ENCODE measurements at regions not wholly inside any gene's neighbourhood (a gene's known extent, or its start where the extent isn't known, plus 50 kb on each side); places are given as distances from the start of the nearest gene placed in this dataset.
"Not testable (repeated sequence)": the region's sequence is repeated elsewhere in the genome, so short reads cannot be mapped to it uniquely, and the experiment has no call there.

DNA sequence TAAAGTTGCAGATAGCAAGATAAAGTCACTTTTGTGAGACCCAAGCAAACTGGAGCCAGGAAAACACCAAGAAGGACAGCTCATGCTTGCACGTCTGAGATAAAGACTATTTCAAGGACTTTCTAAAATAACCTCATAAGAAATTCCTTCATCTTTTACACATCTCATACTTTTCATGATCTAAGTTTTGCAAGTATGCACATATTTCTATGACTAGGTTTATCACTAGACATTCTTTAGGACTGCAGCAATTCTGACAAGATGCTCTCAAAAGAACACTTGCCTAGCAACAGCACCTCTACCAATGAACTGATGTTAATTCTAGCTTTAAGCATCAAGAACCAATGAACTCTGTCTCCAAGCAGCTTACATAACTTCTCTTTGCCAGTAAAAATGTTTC, 457.6 kb downstream of the SEMA3D start:
- DNase-seq = peak; percentile 22

DNA sequence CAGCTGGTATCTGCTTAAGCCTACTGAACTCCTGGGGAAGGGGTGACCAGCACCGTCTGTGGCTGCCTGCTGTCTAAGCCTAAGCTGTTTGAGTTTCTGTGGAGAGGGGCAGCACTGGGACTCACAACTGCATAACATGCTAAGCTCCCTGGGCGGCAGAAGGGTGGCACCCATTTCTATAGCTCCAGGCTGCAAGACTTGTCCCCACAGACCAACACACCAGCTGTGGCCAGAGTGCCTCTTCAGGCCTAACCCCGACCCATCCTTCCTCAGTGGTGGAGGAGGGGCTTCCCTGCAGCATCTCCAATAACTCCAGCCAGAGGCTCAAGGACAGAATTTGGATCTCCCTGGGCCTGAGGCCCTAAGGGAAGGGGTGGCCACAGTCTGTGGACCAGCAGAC, 464.1 kb downstream of the SEMA3D start:
- DNase-seq = no peak

DNA sequence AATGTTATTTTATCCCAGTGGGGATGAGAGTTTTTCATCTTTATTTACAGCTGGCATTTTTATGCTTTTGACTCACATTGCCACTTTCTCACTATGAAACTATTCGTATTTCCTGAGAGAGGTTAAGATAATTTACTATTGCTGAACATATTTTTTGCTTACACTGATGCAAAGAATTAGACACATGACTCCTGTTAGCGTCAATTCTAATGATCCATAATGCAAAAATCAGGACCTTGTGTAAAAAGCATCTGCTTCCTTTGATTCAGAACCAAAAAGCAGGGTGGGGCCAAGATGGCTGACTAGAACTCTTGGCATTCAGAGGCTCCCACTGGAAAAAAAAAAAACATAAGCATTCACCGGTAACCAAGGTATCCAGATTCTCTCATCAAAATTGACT, 464.8 kb downstream of the SEMA3D start:
- DNase-seq = peak; percentile 78

DNA sequence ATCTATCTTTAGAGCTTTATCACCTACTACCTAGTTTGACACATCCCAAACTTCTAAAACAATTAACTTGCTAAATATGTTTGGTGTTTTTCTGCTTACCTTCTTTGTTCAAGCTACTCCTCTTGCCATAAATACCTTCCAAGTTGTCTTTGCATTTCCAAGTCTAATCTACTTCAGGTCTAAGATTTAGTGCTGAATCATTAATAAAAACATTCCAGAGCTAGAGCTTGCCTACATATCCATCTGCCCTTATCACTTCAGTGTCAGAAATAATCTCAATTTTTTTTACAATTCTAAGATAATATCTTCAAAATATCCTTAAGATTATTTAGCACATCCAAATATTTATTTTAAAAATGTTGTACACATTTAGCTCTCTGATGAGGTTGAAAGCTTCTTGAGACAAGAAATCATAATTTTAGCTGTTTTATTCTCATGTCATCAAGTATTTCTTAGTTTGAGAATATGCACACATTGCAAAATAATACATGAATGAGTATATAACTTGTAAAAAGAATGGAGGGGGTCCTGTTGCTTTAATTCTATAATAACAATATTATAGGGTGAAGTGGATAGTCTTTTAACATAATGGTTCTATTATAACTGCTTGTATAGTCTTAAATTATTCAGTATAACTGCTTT, 466.3 kb downstream of the SEMA3D start:
- DNase-seq = no peak

DNA sequence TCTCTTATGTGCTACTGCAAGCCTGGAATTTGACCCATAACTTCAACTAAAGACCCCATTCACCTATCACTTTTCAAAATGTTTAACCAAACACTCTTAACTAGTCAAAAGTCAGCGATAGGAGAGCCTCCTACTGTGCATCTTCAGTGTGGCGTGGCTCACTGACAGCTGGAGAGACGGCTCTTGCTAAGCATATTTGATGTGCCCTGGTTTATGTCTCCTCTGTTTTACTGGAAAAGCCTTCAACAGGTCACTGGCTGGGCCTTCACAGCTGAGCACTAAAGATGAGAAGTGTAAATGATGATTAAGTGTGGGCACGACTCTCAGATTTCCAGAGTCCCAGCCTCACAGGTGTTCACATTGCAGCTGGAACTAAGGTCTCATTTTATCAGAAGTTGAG, 472.1 kb downstream of the SEMA3D start:
- no peak for DNase-seq

DNA sequence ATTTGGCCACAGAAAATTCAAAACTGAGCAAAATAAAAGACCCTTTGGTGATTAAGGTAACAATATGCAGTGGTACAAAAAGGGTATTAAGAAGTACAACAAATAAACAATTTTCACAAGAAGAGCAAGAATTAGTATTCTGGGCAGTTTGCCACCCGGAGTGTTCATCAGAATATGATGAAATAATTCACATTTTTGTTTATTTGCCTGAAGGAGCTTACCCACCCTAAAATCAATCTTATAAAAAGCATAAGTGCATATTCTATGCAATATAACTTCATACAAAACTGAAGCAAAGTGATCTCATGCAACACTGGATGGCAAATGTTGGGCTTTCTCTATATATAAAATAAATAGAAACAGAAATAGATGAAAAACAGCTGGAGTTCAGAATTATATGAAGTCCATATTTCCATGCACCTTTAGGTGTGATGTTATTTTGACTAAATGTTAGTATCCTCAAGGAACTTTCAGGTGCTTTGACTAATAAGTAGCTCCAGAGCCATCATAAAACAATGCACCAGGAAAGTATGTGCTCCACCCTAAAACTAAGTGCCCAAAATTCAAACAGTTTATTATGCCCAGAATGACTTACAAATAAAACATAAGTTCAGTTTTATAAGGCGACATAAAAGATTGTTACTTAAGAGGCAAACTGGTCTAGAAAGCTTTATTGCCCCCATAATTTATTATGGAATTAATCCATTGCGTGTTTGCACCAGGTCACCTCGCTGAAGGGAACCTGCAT, 474.3 kb downstream of the SEMA3D start:
- DNase-seq = peak; percentile 44

DNA sequence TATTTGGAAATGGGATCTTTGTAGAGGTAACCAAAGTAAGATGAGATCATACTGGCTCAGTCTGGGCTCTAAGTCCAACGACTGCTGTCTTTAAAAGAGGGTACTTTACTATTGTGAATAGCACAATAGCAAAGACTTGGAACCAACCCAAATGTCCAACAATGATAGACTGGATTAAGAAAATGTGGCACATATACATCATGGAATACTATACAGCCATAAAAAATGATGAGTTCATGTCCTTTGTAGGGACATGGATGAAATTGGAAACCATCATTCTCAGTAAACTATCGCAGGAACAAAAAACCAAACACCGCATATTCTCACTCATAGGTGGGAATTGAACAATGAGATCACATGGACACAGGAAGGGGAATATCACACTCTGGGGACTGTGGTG, 476.3 kb downstream of the SEMA3D start:
- not testable (repeated sequence) for DNase-seq

DNA sequence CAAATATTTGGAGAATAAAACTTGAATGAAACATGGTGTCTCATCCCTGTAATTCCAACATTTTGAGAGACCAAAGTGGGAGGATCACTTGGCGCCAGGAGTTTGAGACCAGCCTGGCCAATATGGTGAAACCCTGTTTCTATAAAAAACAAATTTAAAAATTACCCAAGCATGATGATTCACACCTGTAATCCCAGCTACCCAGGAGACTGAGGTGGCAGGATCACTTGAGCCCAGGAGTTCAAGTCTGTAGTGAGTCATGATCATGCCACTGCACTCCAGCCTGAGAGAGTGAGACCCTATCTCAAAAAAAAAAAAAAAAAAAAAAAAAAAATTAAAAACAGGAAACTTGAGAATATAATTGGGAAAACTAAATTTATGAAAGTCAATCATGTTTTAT, 481.1 kb downstream of the SEMA3D start:
- DNase-seq = no peak

DNA sequence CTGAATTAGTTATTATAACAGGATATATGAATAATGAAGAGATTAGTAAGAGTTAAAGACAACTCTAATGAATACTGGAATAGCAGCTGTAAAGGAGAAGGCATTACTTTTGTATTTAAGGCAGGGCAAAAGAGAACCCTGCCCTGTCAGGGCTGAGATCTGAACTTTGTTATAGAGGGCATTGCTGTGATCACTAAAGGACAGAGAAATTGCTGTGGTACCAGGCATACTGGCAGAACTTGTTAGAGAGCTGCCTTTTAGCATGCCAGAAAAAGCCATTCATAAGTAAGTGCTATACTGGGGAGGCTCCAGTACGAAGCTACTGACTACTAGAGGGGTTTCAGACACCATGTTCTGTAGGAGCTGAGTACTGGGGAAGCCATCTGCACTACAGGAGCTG, 481.8 kb downstream of the SEMA3D start:
- DNase-seq = no peak

DNA sequence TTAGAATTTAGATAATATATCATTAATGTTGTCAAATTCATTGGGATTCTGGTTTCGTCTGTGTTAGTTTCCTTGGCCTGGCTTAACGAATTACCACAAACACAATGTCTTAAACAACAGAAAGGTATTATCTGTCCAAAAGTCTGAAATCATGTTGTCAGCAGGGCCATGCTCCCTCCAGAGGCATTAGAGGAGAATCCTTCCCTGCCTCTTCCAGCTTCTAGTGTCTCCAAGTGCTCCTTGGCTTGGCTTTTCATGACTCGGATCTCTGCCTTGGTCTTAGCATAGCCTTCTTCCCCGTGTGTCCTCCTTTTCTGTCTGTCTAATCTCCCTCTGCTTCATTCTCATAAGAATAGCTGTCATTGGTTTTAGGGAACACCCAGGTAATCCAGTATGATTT, 482.5 kb downstream of the SEMA3D start:
- no peak for DNase-seq

DNA sequence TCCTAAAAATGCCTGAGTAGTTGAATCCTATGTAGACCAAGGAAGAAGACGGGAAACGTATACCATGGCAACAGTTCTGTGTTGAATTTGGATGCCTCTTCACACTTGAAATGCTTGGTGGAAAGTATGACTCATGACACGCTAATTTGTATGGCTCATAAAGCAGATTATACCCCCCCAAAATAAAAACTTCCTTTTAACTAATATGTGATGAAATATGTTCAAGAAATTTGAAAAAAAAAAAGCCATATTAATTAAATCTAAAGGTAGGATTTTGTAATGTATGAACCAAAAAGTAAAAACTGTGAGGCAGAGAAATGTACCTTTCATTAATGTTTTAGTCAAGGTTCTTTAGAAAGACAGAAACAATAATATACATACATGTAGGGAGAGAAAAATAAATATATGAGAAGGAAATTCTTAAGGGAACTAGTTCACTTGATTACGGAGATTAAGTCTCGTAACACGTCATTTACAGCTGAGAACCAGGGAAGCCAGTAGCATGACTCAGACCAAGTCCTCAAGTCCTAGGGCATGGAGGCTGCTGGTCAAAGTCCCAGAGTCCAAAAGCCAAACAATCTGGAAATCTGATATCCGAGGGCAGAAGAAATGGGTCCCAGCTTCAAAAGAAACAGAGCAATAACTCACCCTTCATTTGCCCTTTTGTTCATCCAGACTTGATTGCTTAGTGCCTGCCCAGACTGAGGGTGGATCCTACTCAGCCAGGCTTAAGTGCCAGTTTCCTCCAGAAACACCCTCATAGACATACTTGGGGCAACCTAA, 485.1 kb downstream of the SEMA3D start:
- peak; percentile 92 for DNase-seq

DNA sequence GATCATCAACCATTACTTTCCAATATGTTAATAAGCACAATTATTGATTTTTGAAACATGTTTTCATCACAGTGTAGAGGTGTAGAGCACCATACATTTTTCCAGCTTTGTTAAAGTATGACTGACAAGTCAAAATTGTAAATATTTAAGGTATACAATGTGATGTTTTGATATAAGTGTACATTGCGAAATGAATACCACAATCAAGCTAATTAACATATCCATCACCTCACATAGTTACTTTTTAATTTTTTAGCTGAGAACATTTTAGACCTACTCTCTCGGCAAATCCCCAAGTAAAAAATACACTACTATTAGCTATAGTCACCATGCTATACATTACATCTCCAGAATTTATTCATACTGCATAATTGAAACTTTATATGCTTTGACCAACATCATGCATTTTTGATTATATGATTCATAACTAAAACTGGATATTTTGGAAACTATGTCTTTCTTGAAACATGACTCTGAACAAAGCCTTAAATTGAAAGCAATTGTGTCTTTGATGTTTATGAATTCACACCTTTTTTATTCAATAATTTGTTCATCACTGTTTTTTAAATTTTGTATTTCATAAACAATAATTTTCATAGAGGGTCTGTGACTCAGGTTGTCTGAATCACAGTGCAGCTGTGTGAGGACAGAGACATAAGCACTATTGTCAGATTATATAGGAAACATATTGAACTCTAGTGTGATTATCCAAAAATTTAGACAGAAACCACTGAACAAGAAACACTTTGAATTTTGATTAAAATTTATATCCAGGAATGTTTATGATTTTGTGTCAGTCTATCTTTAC, 486.1 kb downstream of the SEMA3D start:
- DNase-seq = peak; percentile 54

DNA sequence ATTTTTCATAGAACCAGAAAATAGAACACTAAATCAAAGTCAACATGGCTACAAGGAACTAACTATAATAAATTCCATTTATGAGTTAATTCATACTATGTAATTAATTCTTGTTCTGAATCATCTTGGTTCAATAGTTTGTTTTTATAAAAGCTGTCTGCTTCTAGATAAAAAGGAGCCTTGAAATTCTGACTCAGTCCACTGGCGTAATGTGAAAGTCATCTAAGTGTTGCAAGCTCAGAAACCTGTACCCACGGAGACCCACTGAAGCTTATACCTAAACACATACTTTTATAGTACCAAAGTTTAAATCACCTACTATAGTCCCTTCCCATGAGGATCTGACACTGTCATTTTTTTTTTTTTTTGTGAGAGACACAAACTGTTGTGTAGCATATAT, 489.4 kb downstream of the SEMA3D start:
- peak; percentile 89 for DNase-seq

DNA sequence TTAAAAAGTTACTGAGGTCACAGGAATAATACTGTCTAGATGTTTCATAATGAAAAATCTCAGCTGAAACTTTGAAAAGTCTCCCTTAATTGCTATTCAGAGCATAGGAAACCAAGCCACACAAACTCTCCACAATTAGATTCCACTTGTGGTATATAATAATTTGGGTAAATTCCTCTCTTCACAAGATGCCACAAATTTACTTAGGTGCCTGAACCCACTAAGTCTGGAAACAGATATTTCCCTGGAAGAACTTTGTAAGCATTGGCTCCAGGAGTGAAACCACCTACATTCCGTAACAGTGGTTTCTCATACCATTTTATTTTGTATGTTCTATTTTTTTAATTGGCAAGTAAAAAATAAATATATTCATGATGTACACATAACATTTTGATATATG, 493.4 kb downstream of the SEMA3D start:
- no peak for DNase-seq

DNA sequence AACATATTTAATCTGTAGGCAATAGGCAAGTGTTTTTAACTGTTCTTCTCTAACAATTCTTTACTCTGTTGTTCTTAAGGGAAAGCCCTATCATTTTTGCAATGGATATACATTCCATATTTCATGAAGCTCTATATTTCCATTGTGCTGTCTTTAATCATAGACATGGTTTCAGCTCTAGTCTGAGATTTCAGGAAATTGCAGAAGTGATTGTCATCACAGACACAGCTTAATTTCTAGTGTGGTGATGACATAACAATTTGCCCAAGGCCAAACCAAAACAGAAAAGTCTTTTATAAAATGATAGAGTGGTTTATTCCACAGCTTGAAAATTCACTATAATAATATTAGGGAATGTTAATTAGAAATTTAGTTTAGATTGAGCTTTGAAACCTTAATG, 494.1 kb upstream of the SEMA3A start:
- peak; percentile 34 for DNase-seq

DNA sequence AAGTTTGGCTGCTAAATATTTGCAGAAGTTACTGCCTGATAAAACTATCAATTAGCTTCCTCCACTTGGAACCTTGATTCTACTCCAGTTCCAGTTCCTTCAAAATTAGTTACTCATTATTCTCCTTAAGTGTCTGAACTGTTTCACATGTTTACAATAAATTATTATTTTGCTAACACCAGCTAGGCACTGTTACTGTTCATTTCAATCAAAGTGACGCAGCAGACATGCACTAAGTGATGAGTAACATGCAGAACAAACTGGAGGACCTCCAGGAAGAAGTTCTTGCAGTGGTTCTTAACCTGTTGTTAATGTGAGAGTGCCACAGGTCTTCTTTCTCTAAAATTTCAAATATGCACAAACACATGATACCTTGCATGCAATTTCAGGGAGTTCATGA, 491.8 kb upstream of the SEMA3A start:
- DNase-seq = no peak

DNA sequence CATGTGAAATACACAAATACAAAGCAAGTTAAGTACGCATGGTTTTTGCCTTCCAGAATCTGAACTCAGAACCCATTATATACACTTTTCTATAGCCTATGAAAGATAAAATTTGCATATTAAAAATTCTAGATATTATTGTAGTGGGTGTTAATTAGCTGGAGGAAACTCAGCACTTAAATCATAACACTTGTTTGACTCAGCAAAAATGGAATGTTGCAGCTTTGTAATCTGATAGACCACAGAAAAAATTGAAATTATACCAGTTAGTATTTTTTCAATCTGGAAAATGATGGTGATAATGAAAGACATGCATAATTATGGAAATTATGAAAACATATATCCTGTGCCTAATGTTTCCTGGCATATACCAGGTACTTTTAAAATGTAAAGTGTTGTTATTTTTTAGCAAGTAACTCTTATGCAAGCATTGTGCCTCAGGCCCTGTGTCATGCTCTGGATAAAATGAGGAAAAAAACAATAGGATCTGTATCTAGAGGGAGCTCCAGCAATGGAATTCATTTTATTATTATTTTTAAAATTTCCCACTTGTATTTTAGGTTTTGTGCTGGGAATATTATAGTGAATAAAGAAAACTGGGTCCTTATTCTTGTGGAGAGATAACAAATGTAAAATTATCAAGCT, 490.4 kb upstream of the SEMA3A start:
- no peak for DNase-seq

DNA sequence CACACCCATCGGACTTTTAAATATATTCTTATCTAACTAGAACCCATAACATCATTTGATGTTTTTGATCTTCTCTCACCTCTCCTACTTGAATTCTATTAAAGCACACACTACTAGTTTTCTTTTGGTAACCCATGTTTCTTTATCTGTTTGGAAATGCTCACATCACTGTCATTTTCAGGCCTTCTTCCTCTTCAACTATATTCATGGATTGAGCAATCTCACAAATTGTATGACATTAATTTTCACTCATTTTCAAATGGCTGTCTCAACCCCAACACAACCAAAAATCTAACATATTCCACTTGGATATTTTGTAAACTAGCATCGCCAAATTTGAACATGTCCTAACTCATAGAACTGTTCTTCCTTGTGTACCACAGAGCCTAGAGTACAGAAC, 488.0 kb upstream of the SEMA3A start:
- DNase-seq = no peak

DNA sequence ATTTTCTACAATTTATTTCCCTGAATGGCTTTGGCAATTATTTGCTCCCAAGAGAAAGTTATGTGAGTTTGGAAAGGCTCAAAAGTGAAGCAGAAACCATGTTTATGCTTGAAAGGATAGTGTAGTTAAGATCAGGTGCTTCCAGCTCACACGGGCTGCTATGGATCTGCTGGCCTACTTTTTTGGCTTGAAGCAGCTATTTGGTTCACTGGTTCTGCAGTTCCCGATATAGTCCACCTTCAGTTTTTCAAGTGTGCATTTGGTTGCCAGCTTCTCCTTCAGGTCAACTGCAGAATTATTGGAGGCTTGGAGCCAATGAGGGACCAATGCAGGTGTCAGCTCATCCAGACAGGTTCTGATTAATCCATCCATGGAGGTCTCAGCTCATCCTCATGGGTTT, 484.3 kb upstream of the SEMA3A start:
- no peak for DNase-seq

DNA sequence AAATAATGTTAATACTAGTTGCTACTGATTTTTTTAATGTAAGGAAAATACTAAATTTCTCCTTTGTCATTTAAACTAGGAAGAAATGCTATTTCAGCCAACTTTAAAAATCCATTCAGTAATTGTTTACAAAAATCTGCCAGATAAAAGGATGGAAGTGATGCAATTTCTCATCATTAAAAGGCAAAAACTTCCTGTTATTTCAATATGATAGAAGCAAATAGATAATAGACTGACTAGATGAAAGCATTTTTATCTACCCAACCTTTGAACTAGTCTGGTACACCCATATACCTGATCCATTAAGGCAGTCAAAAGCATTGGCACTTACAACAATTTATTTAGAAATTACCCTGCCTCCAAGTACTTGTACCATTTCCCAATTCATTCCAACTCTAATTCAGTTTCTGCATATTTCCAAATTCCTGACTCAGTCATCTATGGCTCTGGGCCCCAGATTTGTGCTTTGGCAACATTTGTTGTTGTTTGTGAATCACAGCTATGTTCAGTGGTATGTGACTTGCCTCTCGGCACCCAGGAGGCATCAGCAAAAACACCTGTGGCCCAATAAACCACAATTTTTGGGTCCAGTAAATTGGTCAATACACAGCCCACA, 482.6 kb upstream of the SEMA3A start:
- peak; percentile 62 for DNase-seq

DNA sequence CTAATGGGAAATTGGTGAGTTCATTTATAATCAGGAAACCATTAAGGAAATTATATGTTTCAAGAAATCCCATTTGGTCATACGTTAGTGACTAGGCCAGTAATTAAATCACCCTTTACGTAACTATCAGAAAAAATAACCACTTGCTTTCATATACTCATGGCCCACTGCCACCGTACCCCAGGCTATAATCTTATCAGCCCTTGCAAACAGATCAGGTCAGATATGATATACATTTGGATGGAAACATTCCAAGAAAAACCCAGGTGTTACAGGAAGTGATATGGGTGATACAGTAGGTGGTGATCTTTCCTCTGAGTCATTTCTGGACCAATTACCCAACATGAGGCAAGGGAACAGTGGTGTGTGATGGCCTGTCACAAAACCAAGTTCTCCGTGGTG, 481.0 kb upstream of the SEMA3A start:
- DNase-seq = no peak

DNA sequence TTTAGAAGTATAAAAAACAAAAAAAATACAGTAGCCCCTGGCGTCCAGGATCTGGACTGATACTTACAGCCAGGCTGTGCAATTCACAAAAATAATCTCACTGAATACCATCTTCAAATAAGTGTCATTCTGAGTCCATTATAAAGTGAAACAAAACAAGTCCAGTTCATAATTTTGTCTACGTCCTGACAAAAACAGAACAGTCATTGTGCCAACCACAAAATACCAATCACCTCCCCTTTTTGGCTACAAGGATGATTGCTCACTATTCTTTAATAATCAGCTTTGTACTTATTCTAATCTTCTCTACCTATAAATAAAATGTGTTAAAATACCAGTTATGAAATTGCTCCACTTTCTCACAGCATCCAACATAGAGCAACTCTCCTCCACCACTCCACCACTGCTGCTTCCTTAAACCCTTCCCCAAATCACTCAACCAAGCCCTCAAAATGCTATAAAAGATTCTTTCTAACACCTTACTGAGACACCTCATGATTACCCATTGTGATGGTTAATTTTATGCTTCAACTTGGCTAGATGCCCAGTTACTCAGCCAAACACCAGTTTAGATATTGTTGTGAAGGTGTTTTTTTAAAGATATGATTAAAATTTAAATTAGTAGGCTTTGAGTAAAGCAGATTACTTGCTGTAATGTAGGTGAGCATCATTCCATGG, 479.8 kb upstream of the SEMA3A start:
- DNase-seq = no peak
